ENCODE measurements at regions not wholly inside any gene's neighbourhood (a gene's known extent, or its start where the extent isn't known, plus 50 kb on each side); places are given as distances from the start of the nearest gene placed in this dataset.

DNA sequence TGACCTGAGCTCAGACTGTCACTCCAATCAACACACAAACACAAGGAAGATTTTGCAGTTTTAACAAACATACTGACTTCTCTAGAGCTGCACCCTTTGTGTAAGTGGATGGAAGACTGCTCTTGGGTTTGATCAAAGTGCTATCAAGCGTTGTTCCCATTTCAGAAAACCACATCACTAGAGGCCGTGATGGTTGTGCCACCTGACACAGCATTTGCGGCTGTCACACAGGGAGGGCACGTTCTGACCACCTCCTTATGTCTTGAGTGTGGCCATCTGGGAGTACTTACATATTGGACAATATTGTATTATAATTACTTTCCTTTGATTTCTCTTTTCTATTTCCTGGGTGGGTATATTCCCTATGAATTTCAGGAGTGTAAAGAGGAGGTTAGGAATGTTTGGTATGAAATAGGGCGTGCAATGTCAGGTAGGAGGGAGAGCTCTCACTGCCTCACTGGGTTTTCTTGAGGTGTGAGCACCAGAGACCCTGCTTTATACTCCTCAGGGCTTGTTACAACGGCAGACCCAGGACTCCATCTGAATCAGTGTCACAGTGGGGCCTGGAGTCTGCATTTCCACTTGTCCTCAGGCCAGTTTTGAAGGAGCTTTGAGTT, 74.3 kb downstream of the SYNE3 start:
- no peak for DNase-seq

DNA sequence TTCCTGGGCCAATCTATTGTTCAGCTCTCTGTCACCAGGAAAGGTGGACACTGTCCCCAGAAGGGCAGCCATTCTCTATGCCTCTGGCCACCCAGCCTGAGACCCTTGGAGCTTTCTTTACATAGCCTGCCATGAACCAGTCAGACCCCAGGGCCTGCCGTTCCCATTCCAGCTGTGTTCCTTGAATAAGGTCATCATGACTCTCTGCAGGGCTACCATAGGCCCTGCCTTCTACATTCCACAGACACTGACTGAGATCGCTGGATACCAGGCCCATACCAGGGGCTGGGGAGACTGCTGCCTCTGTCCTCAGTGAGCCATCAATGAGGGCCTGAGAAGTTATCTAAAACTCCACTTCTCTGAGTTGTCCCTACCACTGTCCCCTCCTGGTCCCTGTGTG, 75.5 kb downstream of the SYNE3 start:
- no peak for DNase-seq

DNA sequence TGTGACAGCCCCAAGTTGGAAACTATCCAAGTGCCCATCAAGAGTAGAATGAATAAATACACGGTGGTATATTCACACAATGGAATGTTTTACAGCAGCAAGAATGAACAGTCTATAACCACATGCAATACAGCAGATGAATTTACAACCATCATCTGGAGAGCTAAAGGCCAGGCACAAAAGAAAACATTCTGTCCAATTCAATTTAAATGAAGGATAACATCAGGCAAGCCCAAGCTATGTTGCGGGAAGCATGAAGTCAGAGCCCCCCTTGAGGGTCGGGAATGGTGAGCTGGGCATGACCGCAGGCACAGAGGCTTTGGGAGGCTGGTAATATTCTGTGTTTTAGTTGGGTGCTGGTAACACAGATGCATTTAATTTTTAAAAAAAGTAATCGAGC, 76.0 kb downstream of the SYNE3 start:
- no peak for DNase-seq

DNA sequence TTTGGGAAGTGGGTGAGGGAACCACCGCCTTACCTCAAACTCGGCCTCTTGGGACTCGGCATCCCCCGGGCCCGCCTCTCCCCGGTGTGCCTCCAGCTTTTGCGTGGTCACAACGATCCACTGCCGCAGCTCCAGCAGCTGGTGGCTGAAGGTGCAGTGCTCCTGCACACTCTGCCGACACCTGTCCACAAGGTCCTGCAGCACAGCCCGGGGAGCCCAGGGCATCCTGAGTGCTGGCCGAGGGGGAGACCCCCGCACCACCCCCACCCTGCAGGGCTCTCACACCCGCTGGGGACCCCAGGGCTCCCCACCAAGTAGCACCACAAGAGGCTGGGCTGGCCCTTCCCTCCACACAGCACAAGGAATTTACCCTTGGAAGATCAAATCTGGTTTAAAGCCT, 76.6 kb downstream of the SYNE3 start:
- no peak for DNase-seq

DNA sequence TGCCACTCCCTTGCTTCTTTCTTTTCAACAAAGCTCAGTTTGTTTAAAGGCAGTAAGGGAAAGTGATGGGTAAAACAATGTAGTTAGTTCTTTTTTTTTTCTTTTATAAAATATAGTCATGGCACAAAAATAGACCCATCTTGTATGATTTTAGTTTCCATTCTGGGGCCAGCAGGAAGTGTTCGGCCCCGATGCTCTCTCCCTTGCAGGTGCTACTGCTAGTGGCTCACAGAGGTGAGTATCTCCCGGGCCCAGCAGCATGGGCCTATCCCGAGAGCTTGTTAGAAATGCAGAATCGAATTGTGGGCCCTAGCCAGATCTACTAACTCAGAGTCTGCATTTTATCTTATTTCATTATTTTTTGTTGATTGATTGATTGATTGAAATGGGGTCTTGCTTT, 78.7 kb downstream of the SYNE3 start:
- DNase-seq = no peak

DNA sequence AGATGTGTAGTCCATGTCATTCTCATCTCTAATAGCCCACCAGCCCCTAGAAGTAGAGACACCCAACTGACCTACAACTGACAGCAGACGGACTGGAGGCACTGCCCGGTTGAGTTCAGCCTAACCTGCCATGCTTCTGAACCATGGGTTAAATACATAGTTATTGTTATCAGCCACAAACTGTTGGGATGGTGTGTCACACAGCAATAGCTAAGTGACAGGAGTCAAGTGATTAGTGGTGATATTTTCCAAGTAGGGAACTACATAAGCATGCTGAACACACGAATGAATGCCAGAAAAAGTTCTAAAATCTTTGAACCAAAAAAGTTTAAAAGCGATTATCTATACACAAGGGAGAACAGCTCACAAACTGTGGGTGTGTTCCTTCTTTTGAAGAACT, 80.1 kb downstream of the SYNE3 start:
- DNase-seq = no peak

DNA sequence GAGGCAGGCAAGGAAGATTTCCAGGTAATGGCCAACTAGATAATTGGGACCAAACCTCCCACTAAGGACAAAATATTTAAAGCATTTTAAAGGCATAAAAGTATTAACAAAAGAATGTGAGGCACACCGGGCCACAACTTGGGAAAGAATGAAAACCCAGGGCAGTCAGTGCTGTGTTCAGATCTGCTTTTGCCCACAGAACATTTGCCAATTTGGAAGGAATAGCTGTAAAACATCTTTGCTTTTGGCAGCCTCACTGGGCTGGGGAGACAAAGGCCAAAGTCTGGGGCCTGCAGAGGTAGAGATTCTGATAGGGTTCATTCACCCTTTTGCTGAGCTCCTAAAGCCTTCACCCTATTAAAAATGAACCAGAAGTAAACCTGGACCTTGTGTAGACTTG, 82.3 kb downstream of the SYNE3 start:
- no peak for DNase-seq

DNA sequence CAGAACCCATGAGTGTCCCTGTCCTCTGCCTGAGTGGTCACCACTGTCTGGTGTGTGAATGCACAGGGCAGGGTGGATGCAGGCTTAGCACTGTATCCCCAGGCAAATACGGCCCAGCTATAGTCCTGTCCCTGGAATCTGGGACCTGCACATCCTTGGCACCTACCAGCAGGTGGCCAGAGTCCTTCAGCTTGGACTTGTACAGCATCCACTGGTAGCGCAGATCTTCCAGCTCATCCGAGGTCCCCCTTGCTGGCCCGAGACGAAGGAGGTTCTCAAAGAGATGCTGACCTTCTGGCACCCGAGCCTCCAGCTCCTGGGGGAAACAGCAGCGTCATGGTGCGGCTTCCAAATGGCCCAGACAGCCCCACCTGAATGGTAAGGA, 83.4 kb downstream of the SYNE3 start:
- no peak for DNase-seq

DNA sequence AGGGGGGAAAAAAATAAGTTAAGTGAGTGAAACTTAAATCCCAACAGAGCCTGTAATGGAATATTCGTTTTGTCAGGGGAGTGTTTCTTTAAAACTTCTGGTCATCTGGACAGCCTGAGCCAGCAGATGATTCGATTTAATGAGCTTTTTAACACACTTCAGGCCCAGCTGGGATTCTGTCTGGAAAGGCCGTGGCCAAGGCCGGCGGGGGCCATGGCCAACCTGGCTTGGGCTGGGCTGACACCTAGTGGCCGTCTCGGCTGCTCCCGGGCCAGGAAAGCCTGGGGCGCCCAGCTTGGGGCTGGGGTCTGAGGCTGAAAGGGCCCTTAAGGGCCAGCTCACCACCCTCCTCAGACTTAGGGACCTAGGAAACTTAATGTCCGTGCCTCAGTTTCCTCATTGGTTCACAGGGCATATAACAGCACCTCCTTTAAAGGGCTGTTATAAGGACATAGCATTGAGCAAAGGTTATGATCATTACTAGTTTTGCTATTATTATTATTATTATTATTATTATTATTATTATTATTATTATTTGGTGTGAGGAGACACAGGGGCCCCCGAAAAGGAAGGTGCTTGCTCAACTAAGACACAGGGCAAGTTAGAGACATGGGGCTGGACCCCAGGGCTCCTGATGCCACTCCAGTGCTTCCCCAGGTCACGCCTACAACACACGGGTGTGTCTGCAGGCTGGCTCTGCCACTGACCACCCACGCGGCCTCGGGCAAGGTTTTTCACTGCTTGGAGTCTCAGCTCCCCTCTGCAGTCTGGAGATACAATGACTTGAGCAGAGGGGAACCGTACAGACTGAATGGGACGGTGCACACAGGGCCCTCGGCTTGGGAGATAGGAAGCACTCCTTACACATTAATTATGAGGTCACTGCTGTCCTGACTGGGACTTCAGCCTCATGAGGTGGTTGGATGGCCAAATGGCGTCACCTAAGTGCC, 84.0 kb downstream of the SYNE3 start:
- DNase-seq = no peak

DNA sequence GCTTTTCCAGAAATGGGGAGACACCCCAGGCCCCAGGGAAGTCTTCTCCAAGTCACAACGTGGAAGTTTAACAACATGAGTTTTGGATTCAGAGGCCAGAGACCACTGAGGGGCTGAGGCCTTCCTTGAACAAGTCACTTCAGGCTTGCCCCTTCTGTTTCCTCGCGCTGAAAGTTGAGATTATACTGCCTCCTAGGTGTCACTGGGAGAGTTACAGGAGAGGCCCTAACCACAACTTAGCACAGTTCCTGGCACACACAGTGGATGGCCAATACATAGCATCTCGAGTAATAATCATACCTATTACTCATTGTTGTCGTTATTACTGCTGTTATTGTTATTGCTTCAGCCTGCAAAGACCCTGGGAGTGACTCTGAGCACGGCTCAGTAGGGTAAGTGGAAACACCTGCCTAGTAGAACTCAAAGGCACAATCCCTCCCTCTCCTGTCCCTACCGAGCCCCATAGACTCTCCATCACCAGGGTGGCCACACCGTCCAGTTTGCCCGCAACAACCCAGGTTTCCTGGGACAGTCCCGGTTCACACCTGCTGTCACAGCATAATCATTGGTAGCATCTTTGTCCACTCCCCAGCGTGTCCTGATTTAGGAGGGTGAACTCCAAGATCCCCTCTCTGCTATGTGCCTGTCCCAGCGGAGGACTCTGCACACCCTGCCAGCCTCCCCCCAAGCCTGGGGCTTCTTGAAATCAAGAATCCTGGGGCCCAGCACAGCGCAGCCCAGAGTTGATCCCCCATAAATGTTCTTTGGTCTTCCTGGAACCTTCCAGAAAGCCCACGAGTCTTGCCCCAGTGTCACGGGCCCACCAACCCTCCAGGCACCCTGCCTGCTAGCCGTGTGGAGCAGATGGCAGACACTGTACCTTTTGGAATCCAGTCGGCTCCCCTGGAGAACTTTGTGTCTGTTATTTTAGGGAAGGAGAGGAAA, 85.0 kb downstream of the SYNE3 start:
- DNase-seq = peak; percentile 6 to 30

DNA sequence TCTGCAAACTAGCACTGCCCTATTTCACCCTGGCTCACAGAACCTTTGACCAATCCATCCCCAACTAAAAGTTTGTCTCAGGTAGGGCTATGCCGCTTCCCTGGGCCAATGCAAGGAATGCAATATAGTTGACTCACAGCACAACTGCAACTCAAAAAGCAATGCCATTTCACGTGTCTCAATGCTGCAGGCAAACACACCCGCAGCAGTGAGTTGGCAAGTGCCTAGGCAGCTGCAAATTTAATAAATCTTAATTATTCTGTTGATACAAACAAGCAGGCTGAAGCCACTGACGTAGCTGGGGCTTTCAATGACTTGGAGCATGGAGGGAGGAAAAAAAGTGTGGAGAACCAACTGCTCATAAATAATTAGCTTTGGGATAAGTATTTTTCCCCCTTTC, 87.9 kb downstream of the SYNE3 start:
- no peak for DNase-seq

DNA sequence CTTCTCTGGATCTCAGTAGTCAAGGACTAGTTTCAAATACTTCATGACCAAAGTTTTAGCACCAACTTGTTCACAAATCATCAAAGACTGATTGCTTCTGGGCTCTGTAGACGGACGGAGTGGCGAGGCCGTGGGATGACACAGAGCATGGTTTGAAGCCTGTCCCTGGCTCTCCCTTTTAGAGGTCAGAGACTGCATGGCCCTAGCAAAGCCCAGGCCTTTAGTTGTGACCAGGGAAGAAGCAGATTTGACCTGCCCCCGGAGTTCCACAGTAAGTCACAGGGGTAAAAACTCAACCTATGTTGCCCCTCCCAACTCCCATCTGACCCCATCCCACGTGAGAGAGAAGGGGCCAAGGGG, 90.4 kb downstream of the SYNE3 start:
- no peak for DNase-seq

DNA sequence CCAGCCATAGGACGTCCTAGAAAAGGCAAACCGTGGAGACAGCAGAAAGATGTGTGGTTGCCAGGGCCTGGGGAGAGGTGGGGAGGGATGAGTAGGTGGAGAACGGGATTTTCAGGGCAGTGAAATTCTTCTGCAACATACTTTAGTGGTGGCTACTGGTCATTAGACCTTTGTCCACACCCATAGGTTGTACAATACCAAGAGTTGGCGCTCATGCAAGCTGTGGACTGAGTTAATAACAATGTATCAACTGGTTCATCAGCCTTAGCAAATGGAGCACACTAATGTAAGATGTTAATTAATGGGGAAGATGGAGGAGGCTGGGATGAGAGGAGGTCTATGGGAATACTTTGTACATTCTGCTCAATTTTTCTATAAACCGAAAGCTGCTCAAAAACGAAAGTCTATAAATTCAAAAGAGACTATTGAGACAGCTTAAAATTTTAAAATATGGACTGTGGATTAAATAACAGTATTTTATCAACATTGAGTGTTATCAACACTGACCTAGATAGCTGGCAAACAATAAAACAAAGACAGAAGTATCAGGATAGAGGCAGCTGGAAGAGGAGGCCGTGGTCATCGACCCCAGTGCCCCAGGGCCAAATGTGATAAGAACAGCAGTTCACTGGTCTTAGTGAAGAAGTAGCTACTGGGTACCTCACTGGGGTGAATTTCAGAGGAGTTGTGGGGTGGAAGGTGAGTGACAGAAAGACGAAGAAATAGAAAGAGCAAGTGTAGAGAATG, 90.9 kb downstream of the SYNE3 start:
- no peak for DNase-seq

DNA sequence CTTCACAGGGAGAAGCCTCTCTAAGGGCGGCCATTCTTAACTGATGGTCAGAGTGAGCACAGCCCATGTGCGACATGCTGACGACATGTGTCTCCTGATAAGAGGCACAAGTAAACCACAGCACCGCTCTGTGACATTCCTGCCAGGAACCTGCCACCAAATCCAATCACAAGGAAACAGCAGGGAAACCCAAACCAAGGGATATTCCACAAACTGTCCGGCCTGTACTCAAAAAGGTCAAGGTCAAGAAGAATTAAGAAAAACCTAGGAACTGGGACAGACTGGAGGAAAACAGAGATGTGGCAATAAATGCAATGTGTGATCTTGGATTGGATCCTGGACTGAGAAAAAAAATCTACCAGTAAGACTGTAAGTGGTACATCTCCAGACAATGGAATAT, 91.9 kb downstream of the SYNE3 start:
- DNase-seq = no peak

DNA sequence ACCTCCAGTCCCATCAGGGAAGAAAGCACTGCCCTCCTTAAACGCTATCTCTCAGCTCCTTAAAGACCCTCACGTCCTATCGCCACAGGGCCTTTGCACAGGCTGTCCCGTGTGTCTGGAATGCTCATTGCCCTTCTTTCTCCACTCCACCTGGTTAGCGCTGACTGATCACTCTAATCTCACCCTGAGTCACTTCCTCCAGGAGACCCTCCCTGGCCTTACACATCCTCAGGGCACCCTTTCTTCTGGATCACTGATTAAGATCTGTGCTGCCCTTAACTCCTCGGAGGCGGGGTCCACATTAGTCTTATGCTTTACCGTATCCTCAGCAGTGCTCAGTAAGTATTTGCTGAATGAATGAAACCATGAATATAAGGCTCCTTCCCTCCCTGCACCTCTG, 94.7 kb downstream of the SYNE3 start:
- no peak for DNase-seq

DNA sequence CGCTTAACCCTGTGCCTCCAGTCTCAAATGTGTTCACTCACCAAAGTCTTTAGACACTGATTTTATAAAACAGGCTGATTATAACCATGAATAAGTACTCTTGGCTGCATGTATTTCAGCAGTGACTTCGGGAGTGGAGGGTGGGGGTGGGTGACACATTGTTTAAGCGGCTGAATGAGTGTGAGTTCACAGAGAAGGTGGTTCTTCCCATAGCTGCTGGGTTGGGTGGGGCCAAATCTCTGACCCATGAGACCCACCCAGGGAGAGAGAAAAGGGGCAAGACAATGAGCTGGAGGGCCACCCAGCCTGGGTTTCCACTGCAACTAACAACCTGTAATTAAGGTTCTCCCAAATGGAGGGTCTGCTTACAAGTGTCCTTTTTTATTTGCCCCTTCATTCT, 96.4 kb downstream of the SYNE3 start:
- no peak for DNase-seq

DNA sequence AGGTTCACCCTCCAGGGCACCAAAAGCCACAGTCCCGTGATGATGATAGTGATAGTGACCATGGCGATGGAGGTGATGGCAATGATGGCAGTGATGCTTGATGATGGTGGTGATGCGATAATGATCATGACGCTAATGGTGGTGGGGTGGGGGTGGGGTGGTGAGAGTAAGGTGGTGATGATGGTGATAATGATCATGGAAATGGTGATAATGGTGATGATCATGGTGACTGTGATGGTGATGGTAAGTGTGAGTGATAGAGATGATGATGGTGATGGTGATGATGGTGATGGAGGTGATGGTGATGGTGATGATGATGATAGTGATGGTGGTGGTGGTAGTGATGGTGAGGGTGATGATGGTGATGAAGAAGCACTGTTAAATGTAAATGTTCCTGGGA, 96.9 kb downstream of the SYNE3 start:
- no peak for DNase-seq

DNA sequence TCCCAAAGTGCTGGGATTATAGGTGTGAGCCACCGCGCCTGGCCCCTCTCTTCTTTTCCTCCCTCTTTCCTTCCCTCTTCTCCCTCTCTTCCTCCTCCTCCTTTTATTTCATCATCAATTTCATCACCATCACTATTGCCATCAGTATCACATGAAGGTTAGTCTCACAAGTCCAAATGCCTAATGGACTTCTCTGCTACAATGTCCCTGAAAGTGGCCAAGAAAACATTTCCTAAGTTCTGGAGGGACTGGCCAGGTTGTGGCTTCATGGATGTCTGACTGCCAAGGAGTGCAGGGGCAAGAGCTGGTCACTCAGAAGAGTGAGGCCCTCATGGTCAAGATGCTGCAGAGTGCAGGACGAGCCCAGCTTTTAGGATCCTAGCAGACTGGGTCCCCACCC, 97.6 kb downstream of the SYNE3 start:
- no peak for DNase-seq

DNA sequence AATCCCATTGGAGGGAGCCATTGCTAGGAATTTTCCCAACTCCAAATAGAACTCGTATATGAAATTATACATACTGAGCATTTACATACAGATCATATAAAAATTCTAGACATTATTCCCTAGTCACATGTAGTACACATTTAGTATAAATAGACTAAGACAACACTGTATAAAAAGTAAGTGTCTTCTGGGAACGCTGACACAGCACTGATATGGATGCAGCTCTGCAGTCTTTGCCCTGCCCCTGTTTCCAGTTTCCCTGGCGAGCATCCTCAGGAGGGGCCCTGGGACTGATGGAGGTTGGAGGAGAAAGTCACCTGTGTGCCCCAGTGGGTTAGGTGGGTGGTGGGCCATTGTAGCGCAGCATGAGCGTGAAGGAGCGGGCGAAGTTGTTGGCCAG, 97.8 kb upstream of the CLMN start:
- no peak for DNase-seq

DNA sequence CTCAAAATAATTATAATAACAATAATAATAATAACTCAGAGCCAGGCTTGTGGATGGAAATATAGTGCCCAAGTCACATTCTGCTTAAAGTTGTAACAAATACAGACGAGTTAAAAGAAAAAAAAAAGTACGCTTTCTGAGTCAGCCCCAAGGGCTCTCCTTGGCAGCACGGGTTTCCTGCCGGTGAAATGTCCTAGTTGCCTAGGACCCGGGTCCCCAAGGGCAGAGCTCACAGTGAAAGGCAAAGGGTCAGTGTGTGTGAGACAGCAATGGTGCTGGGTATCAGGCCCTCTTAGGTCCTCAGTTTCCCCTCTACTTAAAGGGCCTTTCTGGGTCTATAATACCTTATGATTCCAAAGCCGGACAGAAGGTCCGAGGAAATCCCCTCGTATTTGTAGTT, 96.3 kb upstream of the CLMN start:
- DNase-seq = no peak

DNA sequence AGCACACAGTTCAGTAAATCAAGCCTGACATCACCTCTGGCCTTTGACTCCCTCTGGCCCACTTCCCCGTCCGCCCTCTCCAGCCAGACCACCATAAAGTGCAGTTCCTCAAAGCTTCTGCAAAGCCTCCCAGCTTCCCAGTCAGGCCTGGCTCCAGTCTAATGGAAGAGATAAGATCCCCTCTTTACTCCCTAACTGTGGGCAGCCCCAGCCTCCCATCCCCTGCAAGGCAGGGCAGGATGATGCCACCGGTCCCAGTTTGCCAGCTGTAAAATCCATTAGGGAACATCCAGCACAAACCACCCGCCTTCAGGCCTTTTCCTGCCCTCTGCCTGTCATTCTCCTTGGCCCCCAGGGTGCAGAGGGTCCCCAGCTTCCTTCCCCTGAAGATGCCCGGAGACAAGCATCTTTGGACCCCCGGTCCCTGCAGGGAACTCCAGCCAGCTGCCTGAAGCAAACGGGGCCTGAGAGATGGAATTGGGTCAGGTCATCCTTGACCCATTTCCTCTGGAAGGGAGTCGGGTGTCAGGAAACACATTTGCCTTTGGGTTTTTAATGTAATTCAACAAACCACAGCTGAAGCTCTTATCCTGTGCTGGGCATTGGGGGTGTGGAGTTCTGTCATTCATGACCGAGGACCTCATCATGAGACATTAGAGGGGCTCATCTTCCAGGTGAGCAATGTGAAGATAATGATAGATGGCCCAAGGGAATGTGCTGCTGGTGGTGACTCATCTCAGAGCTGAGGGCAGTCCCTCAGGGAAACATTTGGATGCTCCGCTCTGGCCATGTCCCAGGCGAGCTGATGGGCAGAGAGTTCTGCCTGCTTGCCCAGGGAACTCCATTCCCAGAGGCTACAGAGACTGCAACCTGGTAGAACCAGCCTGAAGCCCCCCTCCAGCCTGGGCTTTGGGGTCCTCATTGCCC, 93.8 kb upstream of the CLMN start:
- no peak for DNase-seq

DNA sequence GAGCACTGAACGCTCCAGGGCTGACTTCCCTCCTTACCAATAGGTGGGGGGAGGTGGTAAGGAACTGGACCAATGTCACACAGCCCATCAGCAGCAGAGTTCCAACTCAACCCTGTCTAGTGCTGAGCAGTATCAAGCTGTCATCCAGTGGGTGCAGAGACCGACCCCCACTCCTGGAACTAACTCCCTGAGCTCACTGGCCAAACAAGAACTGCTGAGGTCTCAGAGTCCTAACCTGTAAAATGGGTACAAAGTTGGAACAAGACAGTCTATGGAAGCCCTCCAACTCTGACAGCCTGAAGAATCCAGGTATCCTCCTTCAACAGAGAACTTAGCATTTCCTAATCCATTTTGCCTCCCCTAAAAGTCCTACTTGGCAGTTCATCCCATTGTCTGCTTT, 91.1 kb upstream of the CLMN start:
- DNase-seq = no peak

Measured in inflammatory macrophage (primary cell).